OCI-LY1 (cell line): ENCODE measurements at regions not wholly inside any gene's neighbourhood (a gene's known extent, or its start where the extent isn't known, plus 50 kb on each side); places are given as distances from the start of the nearest gene placed in this dataset.

Experiments
- CTCF ChIP-seq: fragments of 200-600 bp; sonication (generic), shearing (Covaris generic); IDR thresholded peaks from 2 replicates; pipeline ENCODE4 v1.5.1; 2017; ENCODE audit warnings: mild to moderate bottlenecking, antibody characterized with exemption, low read length, moderate library complexity, mixed read lengths
- EZH2 ChIP-seq: fragments of 200-600 bp; sonication (generic), shearing (Covaris generic); IDR thresholded peaks from 2 replicates; pipeline ENCODE4 v1.8.0; 2017; ENCODE audit warnings: borderline replicate concordance, mixed run types, mild to moderate bottlenecking, antibody characterized with exemption, low read length, moderate library complexity, mixed read lengths

- TF ChIP-seq CTCF = no peak
- TF ChIP-seq EZH2 = no peak
Observed at GRCh38 chr12:19000836-19001235, 128.7 kb upstream of the PLEKHA5 start.
